ENCODE measurements at regions not wholly inside any gene's neighbourhood (a gene's known extent, or its start where the extent isn't known, plus 50 kb on each side); places are given as distances from the start of the nearest gene placed in this dataset.

DNA sequence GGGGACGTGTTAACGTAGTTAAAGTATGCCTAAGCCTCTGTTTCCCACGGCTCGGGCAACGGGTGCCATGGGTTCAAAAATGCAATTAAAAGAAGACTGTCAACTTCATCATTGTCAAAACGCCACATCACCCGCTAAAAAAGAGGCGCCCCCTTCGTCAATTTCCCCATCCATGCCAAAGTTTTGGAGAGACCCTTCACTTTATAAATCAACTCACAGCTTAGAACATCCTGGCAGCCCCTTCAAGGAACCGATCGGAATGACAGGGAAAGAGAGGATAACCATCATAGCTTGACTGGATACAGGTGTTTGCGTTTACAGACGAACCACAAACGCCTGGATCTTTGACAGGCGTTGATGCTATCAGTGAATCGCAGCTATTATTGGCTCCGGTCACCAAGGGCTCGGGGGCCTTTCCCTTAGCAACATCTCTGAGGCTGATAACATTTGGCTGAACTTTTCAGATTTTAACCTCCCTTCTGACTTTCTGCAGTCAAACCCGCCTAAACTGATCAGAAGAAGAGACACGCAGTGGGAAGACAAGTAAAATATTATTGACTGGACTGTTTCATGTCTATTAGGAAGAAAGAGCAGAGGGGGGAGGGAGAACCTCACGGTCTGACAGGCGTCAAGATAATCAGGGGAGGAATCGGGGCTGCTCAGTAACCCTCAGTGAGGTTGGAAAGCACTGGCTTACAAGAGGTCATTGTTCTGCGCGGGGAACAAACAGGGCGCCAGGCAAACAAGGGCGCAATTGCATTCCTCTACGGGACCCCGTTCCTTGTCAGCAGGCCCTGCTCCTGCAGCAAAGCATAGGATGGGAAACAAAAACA, 322.5 kb upstream of the ZNF507 start:
- intact Hi-C loops (cut with DNase I) = no loop called here
- no peak for FAIRE-seq
- TF ChIP-seq, protein P1, sequence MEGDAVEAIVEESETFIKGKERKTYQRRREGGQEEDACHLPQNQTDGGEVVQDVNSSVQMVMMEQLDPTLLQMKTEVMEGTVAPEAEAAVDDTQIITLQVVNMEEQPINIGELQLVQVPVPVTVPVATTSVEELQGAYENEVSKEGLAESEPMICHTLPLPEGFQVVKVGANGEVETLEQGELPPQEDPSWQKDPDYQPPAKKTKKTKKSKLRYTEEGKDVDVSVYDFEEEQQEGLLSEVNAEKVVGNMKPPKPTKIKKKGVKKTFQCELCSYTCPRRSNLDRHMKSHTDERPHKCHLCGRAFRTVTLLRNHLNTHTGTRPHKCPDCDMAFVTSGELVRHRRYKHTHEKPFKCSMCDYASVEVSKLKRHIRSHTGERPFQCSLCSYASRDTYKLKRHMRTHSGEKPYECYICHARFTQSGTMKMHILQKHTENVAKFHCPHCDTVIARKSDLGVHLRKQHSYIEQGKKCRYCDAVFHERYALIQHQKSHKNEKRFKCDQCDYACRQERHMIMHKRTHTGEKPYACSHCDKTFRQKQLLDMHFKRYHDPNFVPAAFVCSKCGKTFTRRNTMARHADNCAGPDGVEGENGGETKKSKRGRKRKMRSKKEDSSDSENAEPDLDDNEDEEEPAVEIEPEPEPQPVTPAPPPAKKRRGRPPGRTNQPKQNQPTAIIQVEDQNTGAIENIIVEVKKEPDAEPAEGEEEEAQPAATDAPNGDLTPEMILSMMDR (IDR thresholded peaks at IDR 0.05; ENCODE audit: borderline replicate concordance, extremely low read depth, insufficient read depth) = no peak
- no peaks in the 10 kb centered on the region for H3K27me3 ChIP-seq (ENCODE audit: control insufficient read depth, insufficient read depth, low read length)
- no peaks in the 10 kb centered on the region for H3K9me3 ChIP-seq (ENCODE audit: control insufficient read depth in 2 of 3, insufficient read depth in 1 of 3, low read length in 3 of 3)
- no peak overlapping the region for H3K9ac ChIP-seq (ENCODE audit: low read length in 3 of 3)
- H3K4me1 ChIP-seq (ENCODE audit: control insufficient read depth in 2 of 3, insufficient read depth in 2 of 3, low read depth in 1 of 3, low read length in 3 of 3) = peaks cover 0 to 5% (median under 1%) of the 10 kb centered on the region in 3 donors
- no peak overlapping the region for H3K4me3 ChIP-seq (ENCODE audit: low read length in 3 of 3)
- DNase-seq = no peak
- H3K27ac ChIP-seq (ENCODE audit: low read depth in 2 of 2, low read length in 2 of 2) = no peak overlapping the region
- H3K36me3 ChIP-seq (ENCODE audit: control insufficient read depth in 2 of 3, insufficient read depth in 3 of 3, low read length in 3 of 3) = no peaks in the 10 kb centered on the region

DNA sequence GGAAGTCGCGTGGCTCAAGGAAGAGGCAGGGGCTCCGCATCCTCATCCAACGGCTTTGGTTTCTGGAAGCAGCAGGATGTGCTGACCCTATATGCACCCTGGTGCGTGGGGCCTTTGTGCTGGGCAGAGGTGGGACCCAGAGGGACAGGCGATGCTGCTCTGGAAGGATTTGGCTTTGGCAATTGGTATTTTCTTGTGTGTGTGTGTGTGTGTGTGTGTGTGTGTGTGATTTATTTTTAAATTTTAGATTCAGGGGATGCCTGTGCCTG, 321.9 kb upstream of the ZNF507 start:
- H3K4me1 ChIP-seq (ENCODE audit: control insufficient read depth in 2 of 3, insufficient read depth in 2 of 3, low read depth in 1 of 3, low read length in 3 of 3) = no peaks in the 10 kb centered on the region
- H3K4me3 ChIP-seq (ENCODE audit: low read length in 3 of 3) = no peak overlapping the region
- intact Hi-C loops (cut with DNase I) = no loop called here
- no peak for FAIRE-seq
- no peak overlapping the region for H3K9ac ChIP-seq (ENCODE audit: low read length in 3 of 3)
- H3K9me3 ChIP-seq (ENCODE audit: control insufficient read depth in 2 of 3, insufficient read depth in 1 of 3, low read length in 3 of 3) = no peaks in the 10 kb centered on the region
- H3K27ac ChIP-seq (ENCODE audit: low read depth in 2 of 2, low read length in 2 of 2) = no peak overlapping the region
- DNase-seq = peak in 2 of 5 donors; percentile 47 to 72
- TF ChIP-seq, protein P1 (IDR thresholded peaks at IDR 0.05; ENCODE audit: borderline replicate concordance, extremely low read depth, insufficient read depth) = no peak
- no peaks in the 10 kb centered on the region for H3K27me3 ChIP-seq (ENCODE audit: control insufficient read depth, insufficient read depth, low read length)
- no peaks in the 10 kb centered on the region for H3K36me3 ChIP-seq (ENCODE audit: control insufficient read depth in 2 of 3, insufficient read depth in 3 of 3, low read length in 3 of 3)

DNA sequence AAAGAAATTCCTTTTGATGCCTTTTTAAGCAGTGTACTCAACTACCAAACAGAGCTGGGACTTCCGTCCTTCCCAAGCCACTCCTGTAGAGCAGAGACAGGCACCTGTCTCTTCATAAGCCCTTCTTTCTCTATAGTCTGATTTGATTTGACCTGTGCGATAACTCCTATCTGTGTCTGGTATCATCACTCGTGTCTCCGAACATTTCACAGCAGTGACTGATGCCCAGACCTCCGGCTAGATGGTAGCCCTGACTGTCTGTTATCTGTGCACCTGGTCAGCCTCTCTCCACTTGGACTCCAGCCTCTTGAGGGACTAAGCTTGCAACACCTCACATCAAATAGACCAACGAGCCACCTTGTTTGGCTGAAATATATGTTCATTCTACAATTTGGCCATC, 316.2 kb upstream of the ZNF507 start:
- no peaks in the 10 kb centered on the region for H3K36me3 ChIP-seq (ENCODE audit: control insufficient read depth in 2 of 3, insufficient read depth in 3 of 3, low read length in 3 of 3)
- intact Hi-C loops (cut with DNase I) = no loop called here
- TF ChIP-seq, protein P1 (IDR thresholded peaks at IDR 0.05; ENCODE audit: borderline replicate concordance, extremely low read depth, insufficient read depth) = no peak
- FAIRE-seq (no peak), DNase-seq (no peak)
- H3K4me1 ChIP-seq (ENCODE audit: control insufficient read depth in 2 of 3, insufficient read depth in 2 of 3, low read depth in 1 of 3, low read length in 3 of 3) = no peaks in the 10 kb centered on the region
- H3K27me3 ChIP-seq (ENCODE audit: control insufficient read depth, insufficient read depth, low read length) = no peaks in the 10 kb centered on the region
- H3K9ac ChIP-seq (ENCODE audit: low read length in 3 of 3) = no peak overlapping the region
- no peak overlapping the region for H3K27ac ChIP-seq (ENCODE audit: low read depth in 2 of 2, low read length in 2 of 2)
- no peaks in the 10 kb centered on the region for H3K9me3 ChIP-seq (ENCODE audit: control insufficient read depth in 2 of 3, insufficient read depth in 1 of 3, low read length in 3 of 3)
- H3K4me3 ChIP-seq (ENCODE audit: low read length in 3 of 3) = no peak overlapping the region

DNA sequence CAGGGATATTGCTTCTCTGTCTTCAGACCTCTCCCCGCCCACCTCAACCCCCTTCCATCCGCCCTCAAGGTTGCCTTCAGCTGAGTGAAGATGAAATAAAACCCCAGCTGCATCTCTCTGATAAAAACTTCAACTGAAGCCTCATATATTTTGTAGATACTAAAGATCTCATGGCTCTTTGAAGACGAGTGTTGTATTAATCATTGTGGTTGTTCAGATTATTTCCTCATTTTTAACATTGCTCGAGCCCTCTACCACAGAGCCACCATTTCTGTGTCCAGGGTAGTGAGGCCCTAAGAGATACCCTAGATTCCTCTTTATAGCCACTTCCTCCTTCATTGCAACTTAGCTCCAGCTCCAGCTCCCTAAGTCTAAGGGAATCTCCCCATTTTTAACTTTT, 312.8 kb upstream of the ZNF507 start:
- intact Hi-C loops (cut with DNase I) = no loop called here
- no peaks in the 10 kb centered on the region for H3K36me3 ChIP-seq (ENCODE audit: control insufficient read depth in 2 of 3, insufficient read depth in 3 of 3, low read length in 3 of 3)
- H3K9me3 ChIP-seq (ENCODE audit: control insufficient read depth in 2 of 3, insufficient read depth in 1 of 3, low read length in 3 of 3) = no peaks in the 10 kb centered on the region
- H3K4me3 ChIP-seq (ENCODE audit: low read length in 3 of 3) = no peak overlapping the region
- H3K4me1 ChIP-seq (ENCODE audit: control insufficient read depth in 2 of 3, insufficient read depth in 2 of 3, low read depth in 1 of 3, low read length in 3 of 3) = no peaks in the 10 kb centered on the region
- DNase-seq = no peak
- no peak for FAIRE-seq
- H3K27me3 ChIP-seq (ENCODE audit: control insufficient read depth, insufficient read depth, low read length) = no peaks in the 10 kb centered on the region
- no peak overlapping the region for H3K9ac ChIP-seq (ENCODE audit: low read length in 3 of 3)
- TF ChIP-seq, protein P1 (IDR thresholded peaks at IDR 0.05; ENCODE audit: borderline replicate concordance, extremely low read depth, insufficient read depth) = no peak
- H3K27ac ChIP-seq (ENCODE audit: low read depth in 2 of 2, low read length in 2 of 2) = no peak overlapping the region

All from kidney (tissue), 13 donors.